ENCODE measurements at regions not wholly inside any gene's neighbourhood (a gene's known extent, or its start where the extent isn't known, plus 50 kb on each side); places are given as distances from the start of the nearest gene placed in this dataset.

GRCh38 chr3:177816667-177817208 lies 619.5 kb upstream of the TBL1XR1 start:
- no peaks in the 10 kb centered on the region for H3K9me3 ChIP-seq
- no peaks in the 10 kb centered on the region for H3K27me3 ChIP-seq
- TF ChIP-seq POLR2AphosphoS5 (IDR thresholded peaks at IDR 0.05) (peak in 2 of 3 donors; percentile 51 to 53), CTCF (IDR thresholded peaks at IDR 0.05) (no peak)
- no peaks in the 10 kb centered on the region for H3K36me3 ChIP-seq
- peak overlapping the region; percentile 79 to 83 for H3K27ac ChIP-seq
- intact Hi-C loops (cut with DNase I; ENCODE audit: low total_unique reads), result no loop called here
- no peak overlapping the region for H3K4me3 ChIP-seq
- H3K4me1 ChIP-seq, result peaks cover 0 to 9% of the 10 kb centered on the region in 2 donors
- peak in 1 of 2 donors; percentile 78 for DNase-seq (ENCODE audit: low spot score in 2 of 2)

- DNase-seq (ENCODE audit: low spot score in 2 of 2), result no peak
- H3K4me3 ChIP-seq, result no peak overlapping the region
- H3K27me3 ChIP-seq, result no peaks in the 10 kb centered on the region
- no peaks in the 10 kb centered on the region for H3K9me3 ChIP-seq
- TF ChIP-seq POLR2AphosphoS5 (IDR thresholded peaks at IDR 0.05) (no peak), CTCF (IDR thresholded peaks at IDR 0.05) (no peak), POLR2A (IDR thresholded peaks at IDR 0.05) (no peak)
- H3K36me3 ChIP-seq, result no peaks in the 10 kb centered on the region
- peaks cover 0 to 9% of the 10 kb centered on the region in 2 donors for H3K4me1 ChIP-seq
- H3K27ac ChIP-seq, result peak overlapping the region in 1 of 2 donors; percentile 79
- intact Hi-C loops (cut with DNase I; ENCODE audit: low total_unique reads), result no loop called here
These were observed 620.5 kb upstream of the TBL1XR1 start for GRCh38 chr3:177817751-177818150.

GRCh38 chr3:177818712-177819240 lies 621.5 kb upstream of the TBL1XR1 start:
- no peaks in the 10 kb centered on the region for H3K9me3 ChIP-seq
- no peak for DNase-seq (ENCODE audit: low spot score in 2 of 2)
- TF ChIP-seq CTCF (IDR thresholded peaks at IDR 0.05), result no peak
- TF ChIP-seq POLR2A (IDR thresholded peaks at IDR 0.05), result no peak
- no peak for TF ChIP-seq POLR2AphosphoS5 (IDR thresholded peaks at IDR 0.05)
- H3K4me1 ChIP-seq, result peaks cover 2 to 17% of the 10 kb centered on the region in 2 donors
- no peaks in the 10 kb centered on the region for H3K36me3 ChIP-seq
- H3K27ac ChIP-seq, result no peak overlapping the region
- no peaks in the 10 kb centered on the region for H3K27me3 ChIP-seq
- H3K4me3 ChIP-seq, result no peak overlapping the region
- intact Hi-C loops (cut with DNase I; ENCODE audit: low total_unique reads), result no loop called here

- Histone ChIP-seq H3K27me3 (no peaks in the 10 kb centered on the region), H3K4me1 (peaks cover 13 to 24% of the 10 kb centered on the region in 2 donors), H3K36me3 (no peaks in the 10 kb centered on the region), H3K9me3 (no peaks in the 10 kb centered on the region), H3K4me3 (no peak overlapping the region), H3K27ac (peak overlapping the region in 1 of 2 donors; percentile 18)
- TF ChIP-seq CTCF (IDR thresholded peaks at IDR 0.05) (no peak), POLR2A (IDR thresholded peaks at IDR 0.05) (no peak), POLR2AphosphoS5 (IDR thresholded peaks at IDR 0.05) (no peak)
- intact Hi-C loops (cut with DNase I; ENCODE audit: low total_unique reads), result no loop called here
- no peak for DNase-seq (ENCODE audit: low spot score in 2 of 2)
These were observed 623.5 kb upstream of the TBL1XR1 start for GRCh38 chr3:177820683-177821316.

GRCh38 chr3:177822681-177823096 lies 625.4 kb upstream of the TBL1XR1 start:
- Histone ChIP-seq H3K27me3 (no peaks in the 10 kb centered on the region), H3K4me1 (peaks cover 13 to 16% of the 10 kb centered on the region in 2 donors), H3K36me3 (no peaks in the 10 kb centered on the region), H3K9me3 (no peaks in the 10 kb centered on the region), H3K4me3 (no peak overlapping the region), H3K27ac (no peak overlapping the region)
- TF ChIP-seq CTCF (IDR thresholded peaks at IDR 0.05) (no peak), POLR2A (IDR thresholded peaks at IDR 0.05) (no peak), POLR2AphosphoS5 (IDR thresholded peaks at IDR 0.05) (no peak)
- intact Hi-C loops (cut with DNase I; ENCODE audit: low total_unique reads), result no loop called here
- DNase-seq (ENCODE audit: low spot score in 2 of 2), result no peak

Data from breast epithelium (tissue), 4 donors.